GM23338 (cell line): ENCODE measurements at regions not wholly inside any gene's neighbourhood (a gene's known extent, or its start where the extent isn't known, plus 50 kb on each side); places are given as distances from the start of the nearest gene placed in this dataset.

Source experiments
- ATAC-seq: fragments of 200-7000 bp; cut with Tn5 transposase; 3 replicates; pipeline ENCODE4 v1.9.1; 2020
- DNase-seq: peaks from one replicate; pipeline ENCODE4 v3.0.0-alpha.2; 2015; ENCODE audit warnings: low spot score
- H2AFZ ChIP-seq: fragments of 200-600 bp; sonication (generic); 2 replicates; pipeline ENCODE4 v1.8.0; 2016; ENCODE audit warnings: antibody characterized with exemption, mild to moderate bottlenecking, moderate library complexity
- H3F3A ChIP-seq: fragments of 200-600 bp; sonication (generic); replicated peaks from 2 replicates; pipeline ENCODE4 v1.8.0; 2017; ENCODE audit warnings: antibody characterized with exemption, mixed run types, low read depth
- H3K27ac ChIP-seq: fragments of 200-600 bp; sonication (generic); 2 replicates; pipeline ENCODE4 v1.6.1; 2016; ENCODE audit warnings: low read depth
- H3K27me3 ChIP-seq: fragments of 200-600 bp; sonication (generic); 2 replicates; pipeline ENCODE4 v1.8.0; 2016; ENCODE audit warnings: mild to moderate bottlenecking, mixed run types, moderate library complexity; ENCODE audit not compliant: insufficient read depth
- H3K36me3 ChIP-seq: fragments of 200-600 bp; sonication (generic); 2 replicates; pipeline ENCODE4 v1.8.0; 2016; ENCODE audit warnings: mild to moderate bottlenecking; ENCODE audit not compliant: insufficient read depth
- H3K4me1 ChIP-seq: fragments of 200-600 bp; sonication (generic); 2 replicates; pipeline ENCODE4 v1.8.0; 2016; ENCODE audit warnings: mild to moderate bottlenecking, moderate library complexity; ENCODE audit not compliant: insufficient read depth
- H3K4me2 ChIP-seq: fragments of 200-600 bp; sonication (generic); 2 replicates; pipeline ENCODE4 v1.7.1; 2017; ENCODE audit warnings: mixed run types
- H3K4me3 ChIP-seq: fragments of 200-600 bp; sonication (generic); 2 replicates; pipeline ENCODE4 v1.6.1; 2016; ENCODE audit warnings: mixed run types
- H3K79me2 ChIP-seq: fragments of 200-600 bp; sonication (generic); replicated peaks from 2 replicates; pipeline ENCODE4 v1.8.0; 2017; ENCODE audit warnings: mild to moderate bottlenecking; ENCODE audit not compliant: insufficient read depth
- H3K9me2 ChIP-seq: fragments of 200-600 bp; sonication (generic); 2 replicates; pipeline ENCODE4 v1.8.0; 2017; ENCODE audit not compliant: insufficient read depth
- H4K20me1 ChIP-seq: fragments of 200-600 bp; sonication (generic); replicated peaks from 2 replicates; pipeline ENCODE4 v1.8.0; 2017; ENCODE audit warnings: mild to moderate bottlenecking; ENCODE audit not compliant: insufficient read depth
- H3K27ac Mint-ChIP-seq: 2 replicates; pipeline ENCODE4 v1.8.0; 2020; ENCODE audit warnings: inconsistent platforms, mild to moderate bottlenecking, moderate library complexity, mixed read lengths
- H3K27me3 Mint-ChIP-seq: 3 replicates; pipeline ENCODE4 v1.8.0; 2022; ENCODE audit warnings: low read depth, mild to moderate bottlenecking, moderate library complexity, mixed read lengths, inconsistent platforms; ENCODE audit not compliant: insufficient read depth, poor library complexity
- H3K36me3 Mint-ChIP-seq: 3 replicates; pipeline ENCODE4 v1.8.0; 2021; ENCODE audit warnings: low read depth, mild to moderate bottlenecking, inconsistent platforms, moderate library complexity, mixed read lengths
- H3K4me1 Mint-ChIP-seq: 3 replicates; pipeline ENCODE4 v1.8.0; 2020; ENCODE audit warnings: mild to moderate bottlenecking, inconsistent platforms, mixed read lengths
- H3K4me3 Mint-ChIP-seq: 3 replicates; pipeline ENCODE4 v1.8.0; 2021; ENCODE audit warnings: moderate library complexity, mild to moderate bottlenecking, inconsistent platforms, mixed read lengths
- H3K9me3 Mint-ChIP-seq: 3 replicates; pipeline ENCODE4 v1.8.0; 2020; ENCODE audit warnings: moderate library complexity, mild to moderate bottlenecking, inconsistent platforms, mixed read lengths
- CTCF ChIP-seq, 2 experiments: fragments of 200-600 bp in 1 of 2; sonication (generic) in 1 of 2; conservative IDR thresholded peaks; 2 replicates each; pipeline versions ENCODE4 v1.5.1 to v1.6.1; 2016 to 2017; ENCODE audit warnings: antibody characterized with exemption in 2 of 2, low read depth in 2 of 2, mild to moderate bottlenecking in 2 of 2, moderate library complexity in 1 of 2
- ETS1 ChIP-seq: IDR thresholded peaks from 2 replicates; pipeline ENCODE4 v1.6.1; 2016; ENCODE audit warnings: antibody characterized with exemption
- POLR2AphosphoS5 ChIP-seq: IDR thresholded peaks from 2 replicates; pipeline ENCODE4 v1.6.1; 2016; ENCODE audit warnings: antibody characterized with exemption, low read depth
- REST ChIP-seq: IDR thresholded peaks from one replicate; pipeline ENCODE4 v1.6.1; 2018; ENCODE audit warnings: antibody characterized with exemption; ENCODE audit not compliant: unreplicated experiment
- ZNF114 ChIP-seq: fragments of 250-450 bp; sonication (Bioruptor Pico); IDR thresholded peaks from 2 replicates; pipeline ENCODE4 v1.5.0; 2020; ENCODE audit warnings: mild to moderate bottlenecking, moderate library complexity
- ZNF331 ChIP-seq: fragments of 250-450 bp; sonication (Bioruptor Pico); IDR thresholded peaks from 2 replicates; pipeline ENCODE4 v1.5.0; 2020; ENCODE audit warnings: low read depth, mild to moderate bottlenecking, moderate library complexity
- ZNF462 ChIP-seq: fragments of 250-450 bp; sonication (Bioruptor Pico); IDR thresholded peaks from 2 replicates; pipeline ENCODE4 v1.5.0; 2020; ENCODE audit warnings: mild to moderate bottlenecking, moderate library complexity

- TF ChIP-seq ZNF462 (CRISPR knock-in tag) (no peak), REST (no peak), POLR2AphosphoS5 (no peak)
Observed at GRCh38 chr11:57903441-57904123, 120.1 kb upstream of the OR9Q1 start (continued).

- H3K36me3 Mint-ChIP-seq, result peaks cover 25% of the 10 kb centered on the region; the same call in 2 of the 3 replicates
- TF ChIP-seq CTCF (conservative IDR thresholded peaks at IDR 0.05; ENCODE audit: low read depth in 2 of 2) (no peak), ETS1 (no peak), POLR2AphosphoS5 (no peak), ZNF331 (CRISPR knock-in tag) (no peak), ZNF114 (CRISPR knock-in tag) (no peak)
- Histone ChIP-seq H2AFZ (peak overlapping the region; percentile 48; the same call in 1 of the 2 replicates), H3K36me3 (peaks cover 4% of the 10 kb centered on the region; the same call in 1 of the 2 replicates), H3F3A (no peaks in the 10 kb centered on the region), H3K4me3 (no peak overlapping the region), H3K9me2 (0 out of 2 replicates have a peak, but pooled peaks cover 4% of the 10 kb centered on the region), H3K27ac (no peak overlapping the region), H3K79me2 (no peaks in the 10 kb centered on the region), H3K27me3 (no peaks in the 10 kb centered on the region), H4K20me1 (no peaks in the 10 kb centered on the region), H3K4me2 (no peak overlapping the region), H3K4me1 (peaks cover 9% of the 10 kb centered on the region; the same call in 1 of the 2 replicates)
- peaks cover 49% of the 10 kb centered on the region for H3K9me3 Mint-ChIP-seq
- ATAC-seq (no peak), DNase-seq (no peak)
- H3K27me3 Mint-ChIP-seq, result peaks cover 10% of the 10 kb centered on the region
- H3K4me3 Mint-ChIP-seq, result no peak overlapping the region
- H3K4me1 Mint-ChIP-seq, result peaks cover 11% of the 10 kb centered on the region
- H3K27ac Mint-ChIP-seq, result no peak overlapping the region
Observed at GRCh38 chr11:57904376-57904775, 119.3 kb upstream of the OR9Q1 start.
